OCI-LY7 (cell line): ENCODE measurements at regions not wholly inside any gene's neighbourhood (a gene's known extent, or its start where the extent isn't known, plus 50 kb on each side); places are given as distances from the start of the nearest gene placed in this dataset.

Source experiments
- BruUV-seq: library from RNA; stranded (reverse); fragments of 400-500 nt; replicated peaks from 2 replicates; lab custom pipeline; 2021; lab: Mats Ljungman, UMichigan
- CTCF ChIA-PET: fragments of 300-600 bp; sonication (Branson Sonifier 250); formaldehyde crosslinking; loops from one replicate; lab custom pipeline; 2022; ENCODE audit warnings: antibody characterized with exemption; ENCODE audit not compliant: unreplicated experiment; lab: Charles Lee
- POLR2A ChIA-PET: fragments of 300-600 bp; sonication (Branson Sonifier 250); formaldehyde crosslinking; loops from one replicate; lab custom pipeline; 2022; ENCODE audit warnings: antibody characterized with exemption; lab: Charles Lee
- DNase-seq: peaks from one replicate; pipeline ENCODE4 v3.0.0-alpha.2; 2015; ENCODE audit warnings: low spot score
- H2AFZ ChIP-seq: fragments of 200-600 bp; sonication (generic), shearing (Covaris generic); 2 replicates; pipeline ENCODE4 v1.6.1; 2014; ENCODE audit warnings: mild to moderate bottlenecking, antibody characterized with exemption, low read length, moderate library complexity
- H3K27ac ChIP-seq: fragments of 200-600 bp; sonication (generic); 2 replicates; pipeline ENCODE4 v1.5.1; 2014; ENCODE audit warnings: mixed run types, low read depth, mild to moderate bottlenecking, moderate library complexity, low read length, inconsistent platforms; ENCODE audit not compliant: poor library complexity, severe bottlenecking
- H3K36me3 ChIP-seq: fragments of 200-600 bp; sonication (generic); 2 replicates; pipeline ENCODE4 v1.6.1; 2014; ENCODE audit warnings: mild to moderate bottlenecking, antibody characterized with exemption, low read length, moderate library complexity, mixed read lengths; ENCODE audit not compliant: insufficient read depth
- H3K4me1 ChIP-seq: fragments of 200-600 bp; sonication (generic); 2 replicates; pipeline ENCODE4 v1.5.1; 2014; ENCODE audit warnings: mild to moderate bottlenecking, low read length; ENCODE audit not compliant: insufficient read depth, poor library complexity, severe bottlenecking
- H3K4me2 ChIP-seq: fragments of 200-600 bp; sonication (generic); 2 replicates; pipeline ENCODE4 v1.6.1; 2014; ENCODE audit warnings: mild to moderate bottlenecking, low read length
- H3K4me3 ChIP-seq: fragments of 200-600 bp; sonication (generic); 2 replicates; pipeline ENCODE4 v1.5.1; 2014; ENCODE audit warnings: mild to moderate bottlenecking, low read depth, low read length; ENCODE audit not compliant: poor library complexity, severe bottlenecking
- H3K79me2 ChIP-seq: fragments of 200-600 bp; sonication (generic); 2 replicates; pipeline ENCODE4 v1.6.1; 2016; ENCODE audit warnings: low read depth, mild to moderate bottlenecking, low read length, moderate library complexity, mixed read lengths; ENCODE audit not compliant: insufficient read depth
- H3K9me2 ChIP-seq: fragments of 200-600 bp; sonication (generic); 2 replicates; pipeline ENCODE4 v1.6.1; 2016; ENCODE audit warnings: mild to moderate bottlenecking, low read length, mixed read lengths; ENCODE audit not compliant: insufficient read depth
- H3K9me3 ChIP-seq: fragments of 200-600 bp; sonication (generic); 2 replicates; pipeline ENCODE4 v1.6.1; 2014; ENCODE audit warnings: mild to moderate bottlenecking, mixed run types, low read length, mixed read lengths
- H4K20me1 ChIP-seq: fragments of 200-600 bp; sonication (generic); 2 replicates; pipeline ENCODE4 v1.6.1; 2014; ENCODE audit warnings: mild to moderate bottlenecking, antibody characterized with exemption, low read length, moderate library complexity, mixed read lengths; ENCODE audit not compliant: insufficient read depth
- CTCF ChIP-seq: fragments of 200-600 bp; sonication (generic); conservative IDR thresholded peaks from 2 replicates; pipeline ENCODE4 v1.5.1; 2014; ENCODE audit warnings: mild to moderate bottlenecking, antibody characterized with exemption, low read length, moderate library complexity, mixed read lengths
- EZH2phosphoT487 ChIP-seq: fragments of 200-600 bp; sonication (generic); IDR thresholded peaks from 2 replicates; pipeline ENCODE4 v1.6.1; 2018; ENCODE audit warnings: low read depth, borderline replicate concordance, mild to moderate bottlenecking, mixed run types, antibody characterized with exemption, low read length, moderate library complexity, mixed read lengths
- intact Hi-C: fragments of 100-400 bp; cut with micrococcal nuclease; formaldehyde crosslinking; loops from one replicate; pipeline ENCODE4 v1.10.0; 2022; ENCODE audit not compliant: unreplicated experiment

GRCh38 chr20:39473536-39473935 is 511.4 kb downstream of the DHX35 start:
- no peak overlapping the region for H2AFZ ChIP-seq
- POLR2A ChIA-PET = no interaction called here
- no peak for DNase-seq
- CTCF ChIA-PET = no interaction called here
- no peak overlapping the region for H3K4me3 ChIP-seq
- no peaks in the 10 kb centered on the region for H4K20me1 ChIP-seq
- H3K9me2 ChIP-seq = no peaks in the 10 kb centered on the region
- H3K4me2 ChIP-seq = no peak overlapping the region
- TF ChIP-seq EZH2phosphoT487 (no peak), CTCF (no peak)
- no peaks in the 10 kb centered on the region for H3K4me1 ChIP-seq
- H3K27ac ChIP-seq = no peak overlapping the region
- intact Hi-C loops = no loop called here
- no peaks in the 10 kb centered on the region for H3K36me3 ChIP-seq
- no peaks in the 10 kb centered on the region for H3K9me3 ChIP-seq
- BruUV-seq = no TSS peak
- H3K79me2 ChIP-seq = no peaks in the 10 kb centered on the region

- H3K4me2 ChIP-seq = no peak overlapping the region
- no TSS peak for BruUV-seq
- H3K9me3 ChIP-seq = no peaks in the 10 kb centered on the region
- H3K4me1 ChIP-seq = no peaks in the 10 kb centered on the region
- intact Hi-C loops = no loop called here
- no peaks in the 10 kb centered on the region for H3K9me2 ChIP-seq
- ChIA-PET CTCF (no interaction called here), POLR2A (interaction anchor here (0.5 kb wide), 1 partner anchor 11 kb away, joined by 5 read pairs; no protein-coding TSS in a partner anchor)
- no peaks in the 10 kb centered on the region for H4K20me1 ChIP-seq
- TF ChIP-seq EZH2phosphoT487 (no peak), CTCF (no peak)
- H3K4me3 ChIP-seq = no peak overlapping the region
- no peaks in the 10 kb centered on the region for H3K36me3 ChIP-seq
- peak; percentile 8 for DNase-seq
- no peaks in the 10 kb centered on the region for H3K79me2 ChIP-seq
- H2AFZ ChIP-seq = peak overlapping the region; percentile 46; the same call in 1 of the 2 replicates
- no peak overlapping the region for H3K27ac ChIP-seq
These were observed 506.6 kb downstream of the DHX35 start for GRCh38 chr20:39468703-39469102.

- BruUV-seq = no TSS peak
- CTCF ChIA-PET = no interaction called here
- H3K4me3 ChIP-seq = no peak overlapping the region
- no peaks in the 10 kb centered on the region for H3K36me3 ChIP-seq
- H4K20me1 ChIP-seq = no peaks in the 10 kb centered on the region
- no peak for TF ChIP-seq CTCF
- TF ChIP-seq EZH2phosphoT487 = no peak
- no peaks in the 10 kb centered on the region for H3K4me1 ChIP-seq
- intact Hi-C loops = no loop called here
- no peaks in the 10 kb centered on the region for H3K79me2 ChIP-seq
- POLR2A ChIA-PET = no interaction called here
- no peaks in the 10 kb centered on the region for H3K9me3 ChIP-seq
- H3K9me2 ChIP-seq = no peaks in the 10 kb centered on the region
- DNase-seq = no peak
- H3K4me2 ChIP-seq = no peak overlapping the region
- H3K27ac ChIP-seq = no peak overlapping the region
- H2AFZ ChIP-seq = no peak overlapping the region
These were observed 502.1 kb downstream of the DHX35 start for GRCh38 chr20:39464238-39464637.
